NCI-H1092 treated with DMSO at 0.1 percent for 48 hours (cell line): ENCODE measurements at regions not wholly inside any gene's neighbourhood (a gene's known extent, or its start where the extent isn't known, plus 50 kb on each side); places are given as distances from the start of the nearest gene placed in this dataset.

Experiments used
- DNase-seq: peaks from one replicate; lab custom pipeline; 2025; lab: John Stamatoyannopoulos, UW

DNA sequence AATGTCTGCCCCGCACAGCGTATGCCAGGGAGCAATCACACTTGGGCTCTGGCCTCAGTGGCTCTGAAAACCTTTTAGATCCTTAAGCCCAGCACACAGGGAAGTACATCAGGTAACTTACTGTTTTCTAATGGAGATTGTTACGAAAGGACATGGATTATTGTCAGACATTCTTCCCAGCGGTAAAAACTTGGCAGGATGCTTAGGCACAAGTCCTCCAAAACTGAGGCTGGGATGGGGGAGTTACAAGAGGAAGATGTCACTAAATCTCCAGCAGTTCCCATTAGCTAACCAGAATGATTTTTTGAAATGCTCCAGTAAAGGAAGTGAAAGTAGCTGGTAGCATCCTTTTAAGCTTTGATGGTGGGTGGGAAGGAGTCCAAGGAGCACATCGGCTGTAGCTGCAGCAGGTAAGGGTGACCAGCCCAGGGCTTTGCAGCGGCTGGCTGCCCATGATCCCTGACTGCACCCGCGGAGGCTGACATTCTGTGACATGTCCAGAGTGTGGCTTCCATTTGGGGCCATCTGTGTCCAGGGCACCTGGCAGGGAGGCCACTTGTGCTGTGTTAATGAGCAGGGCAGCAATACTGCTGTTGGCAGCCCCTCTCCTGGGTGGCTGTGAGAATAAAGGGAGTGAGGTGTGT, 165.8 kb downstream of the GADD45G start:
- peak; percentile 66 for DNase-seq

DNA sequence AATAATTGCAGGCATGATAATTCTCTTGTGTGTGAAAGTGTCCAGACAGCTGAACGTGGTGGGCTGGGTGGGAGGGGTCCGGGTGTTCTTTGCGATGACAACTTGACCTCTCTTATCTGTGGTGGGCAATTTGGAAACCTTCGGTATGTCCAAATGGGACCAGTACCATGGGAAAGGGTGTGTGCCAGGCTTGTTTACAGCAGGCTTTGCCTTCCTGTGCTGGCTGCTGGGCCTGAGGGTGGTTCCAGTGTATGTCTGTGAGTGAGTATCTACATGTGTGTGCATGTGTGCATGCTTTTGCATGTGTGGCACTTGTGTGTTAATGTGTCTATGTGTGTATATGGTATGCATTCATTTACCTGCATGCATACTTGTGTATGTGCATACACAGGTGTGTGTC, 166.4 kb downstream of the GADD45G start:
- DNase-seq, result no peak

DNA sequence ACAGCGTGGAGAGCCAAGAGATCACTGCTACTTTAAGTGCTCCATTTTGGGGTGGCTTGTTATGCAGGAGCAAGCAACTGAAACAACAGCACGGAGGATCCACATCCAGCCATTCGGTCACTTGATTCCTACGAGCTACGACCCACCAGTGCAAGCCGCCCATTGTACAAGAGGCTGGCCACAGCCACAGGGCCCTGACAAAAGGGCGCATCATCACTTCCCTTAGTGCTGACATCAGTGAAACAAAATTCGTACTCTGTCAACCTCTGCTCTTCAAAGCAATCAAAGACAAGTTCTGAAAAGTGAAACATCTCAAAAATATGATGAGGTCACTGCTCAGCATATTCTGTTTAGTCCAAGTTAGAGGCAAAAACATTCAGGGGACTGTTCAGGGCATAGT, 168.4 kb downstream of the GADD45G start:
- no peak for DNase-seq

DNA sequence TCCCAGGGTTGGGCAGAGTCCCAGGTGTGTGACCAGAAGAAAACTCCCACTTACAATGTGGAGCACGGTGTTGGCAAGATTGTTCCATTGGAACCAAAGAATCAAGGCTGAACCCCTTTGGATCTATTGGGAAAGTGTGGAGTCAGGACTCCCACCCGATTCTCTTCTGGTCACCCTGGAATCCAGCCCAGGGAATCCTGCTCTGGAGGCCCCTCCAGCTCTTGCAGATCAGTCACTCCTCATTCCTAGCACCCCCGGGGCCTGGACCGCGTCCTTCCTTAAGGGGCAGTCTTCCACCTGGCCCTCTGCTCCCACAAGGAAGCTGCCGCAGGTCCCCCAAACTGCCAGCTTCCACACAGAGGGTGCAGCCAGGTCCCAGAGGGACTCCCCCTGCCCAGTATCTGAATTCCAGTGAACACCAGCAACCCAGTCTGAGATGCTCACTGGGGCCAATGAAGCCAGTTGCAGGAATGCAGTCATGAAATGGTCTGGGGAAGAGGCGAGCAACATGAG, 170.1 kb downstream of the GADD45G start:
- DNase-seq, result no peak

DNA sequence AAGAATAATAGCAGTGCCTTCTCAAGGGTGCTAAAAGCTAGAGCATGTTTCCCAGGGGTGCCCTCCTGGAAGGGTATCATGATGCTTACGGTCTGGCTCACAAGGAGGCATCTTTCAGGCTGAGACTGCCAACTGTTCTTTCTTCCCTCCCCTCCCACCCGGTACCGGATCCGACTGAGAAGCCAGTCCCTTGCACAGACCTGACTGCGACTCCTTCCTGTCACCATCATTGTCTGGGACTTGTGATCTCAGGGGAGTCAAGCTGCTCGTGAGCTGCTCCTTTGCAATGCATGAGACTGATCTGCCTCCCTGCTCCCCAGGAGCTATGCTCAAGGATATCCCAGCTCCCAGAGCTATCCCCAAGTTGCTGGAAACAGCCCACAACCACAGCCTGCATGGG, 170.8 kb downstream of the GADD45G start:
- DNase-seq, result no peak

DNA sequence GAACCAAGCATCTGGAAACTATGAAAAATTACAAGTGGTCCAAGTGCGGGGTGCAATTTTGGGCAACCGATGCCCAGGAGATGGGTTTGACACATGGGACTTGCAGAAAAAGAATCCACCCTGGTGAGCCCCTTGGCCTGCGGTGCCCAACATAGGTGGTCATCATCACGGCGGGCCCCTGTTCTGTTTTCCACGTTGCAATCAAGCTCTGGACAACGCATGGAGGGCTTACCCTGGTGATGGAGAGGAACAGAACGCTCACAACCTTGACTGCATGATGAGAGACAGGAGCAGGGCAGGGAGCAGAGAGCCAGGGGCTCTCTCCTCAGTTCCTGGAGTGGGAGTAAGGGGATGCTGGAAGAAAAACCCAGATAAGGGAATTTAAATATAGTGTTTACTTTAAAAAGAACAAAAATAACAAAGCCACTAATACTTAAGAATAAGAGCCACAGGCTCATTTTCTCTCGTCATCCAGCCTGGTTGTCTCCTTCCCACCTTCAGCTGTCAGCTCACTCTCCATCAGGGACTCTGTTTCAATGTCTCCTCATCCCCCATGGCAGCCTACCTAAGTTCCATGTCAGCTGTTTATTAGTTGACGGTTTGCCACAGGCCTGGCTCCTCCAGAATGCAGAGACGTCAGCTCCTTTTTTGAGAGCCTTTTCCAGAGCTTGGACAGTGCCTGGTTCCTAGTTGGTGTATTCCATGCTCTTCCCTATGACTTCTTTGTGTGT, 172.1 kb downstream of the GADD45G start:
- no peak for DNase-seq

DNA sequence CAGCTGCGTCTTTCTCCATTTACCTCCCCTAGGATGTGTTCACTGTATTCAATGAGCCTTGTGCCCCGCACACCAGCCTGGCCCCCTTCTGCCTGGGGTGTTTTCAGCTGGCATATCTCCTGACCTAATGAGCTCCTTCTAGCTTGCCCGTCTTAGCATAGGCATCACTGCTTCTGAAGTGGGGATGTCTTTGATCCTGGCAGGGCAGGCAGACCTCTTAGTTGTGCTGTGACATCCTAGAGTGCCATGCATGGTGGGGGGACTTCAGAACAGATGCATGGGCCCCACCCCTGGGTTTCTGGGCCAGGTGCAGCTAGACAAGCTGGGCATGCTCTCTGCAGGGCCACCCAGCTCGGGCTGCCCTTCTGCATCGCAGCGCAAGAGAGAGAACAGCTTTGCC, 172.7 kb downstream of the GADD45G start:
- DNase-seq, result no peak

DNA sequence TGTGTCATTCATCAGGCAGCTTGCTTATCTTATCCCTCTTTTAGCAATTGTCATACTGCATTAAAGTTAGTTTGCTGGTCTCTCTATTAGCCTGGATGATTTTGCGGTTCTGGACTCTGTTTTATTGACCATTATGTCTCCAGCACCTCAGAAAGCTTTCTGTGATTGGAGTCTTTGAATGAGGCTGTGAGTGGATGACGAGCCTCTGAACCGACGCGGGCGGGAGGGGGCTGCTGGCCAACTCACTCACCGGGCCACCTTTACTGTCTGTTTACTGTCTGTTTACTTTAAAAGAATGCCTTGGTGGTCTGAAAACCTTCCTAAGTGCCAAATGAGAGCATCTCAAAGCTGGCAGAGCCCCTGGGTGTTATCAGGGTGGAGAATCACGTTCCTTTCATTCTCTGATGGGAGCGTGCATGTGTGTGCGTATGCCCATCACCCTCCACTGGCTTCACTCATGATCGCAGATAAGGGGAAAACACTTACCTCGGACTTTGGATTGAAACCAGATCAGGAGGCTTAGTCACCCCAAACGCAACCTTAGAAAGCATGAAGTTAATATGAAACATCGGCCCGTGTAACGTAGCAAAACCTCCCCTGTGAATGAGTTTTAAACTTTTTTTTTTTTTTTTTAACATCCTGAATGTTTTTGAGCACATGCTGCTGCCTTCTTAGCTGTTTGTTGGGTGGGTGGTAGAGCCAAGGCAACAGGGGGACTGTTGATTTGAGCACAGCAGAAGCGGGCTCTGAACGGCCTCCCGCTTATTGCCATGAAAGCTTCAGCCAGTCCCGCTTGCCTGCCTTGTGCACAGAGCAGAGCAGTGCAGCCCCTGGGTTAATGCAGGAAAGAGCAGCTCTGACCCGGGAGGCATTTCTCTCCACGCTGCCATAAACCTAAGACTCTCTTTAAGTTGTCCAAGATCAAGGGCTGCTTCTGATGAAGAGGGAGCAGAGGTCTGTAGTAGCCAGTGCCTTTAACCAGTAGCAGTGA, 173.6 kb downstream of the GADD45G start:
- peak; percentile 16 for DNase-seq

DNA sequence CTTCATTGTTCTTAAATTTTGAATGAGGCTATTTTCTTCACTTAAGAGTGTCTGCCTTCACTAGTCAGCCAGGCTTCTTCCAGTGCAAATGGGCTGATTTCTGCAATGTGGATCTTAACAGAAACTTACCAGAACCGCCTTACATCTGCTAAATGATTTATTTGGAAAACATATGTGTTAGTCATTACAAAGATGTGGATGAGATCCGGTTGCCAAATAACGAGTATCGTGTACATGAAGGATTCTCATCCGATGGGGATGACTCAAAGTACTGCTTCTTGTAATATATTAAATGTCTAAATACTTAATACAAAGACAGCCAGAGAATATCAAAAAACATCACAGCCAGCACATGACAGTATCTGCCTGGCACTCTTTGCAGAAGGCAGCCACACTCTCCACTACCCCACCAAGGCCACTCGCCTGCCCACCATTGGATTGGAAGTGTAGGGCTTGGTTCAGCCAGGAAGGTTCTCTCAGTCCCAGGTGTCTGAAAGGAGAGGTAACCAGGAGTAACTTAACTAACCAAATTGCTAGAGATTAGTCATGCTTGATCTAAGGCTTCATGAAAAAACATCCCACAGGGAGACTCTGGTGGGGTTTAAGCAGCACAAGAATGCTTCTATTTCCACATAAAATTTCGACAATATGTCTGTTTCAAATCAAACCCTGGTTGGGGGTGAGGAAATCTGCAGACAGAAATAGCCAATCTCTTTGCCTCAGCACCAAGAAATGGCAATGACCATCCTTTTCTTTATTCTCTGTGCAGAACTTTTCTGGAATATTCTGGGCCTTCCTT, 174.8 kb downstream of the GADD45G start:
- DNase-seq, result no peak

DNA sequence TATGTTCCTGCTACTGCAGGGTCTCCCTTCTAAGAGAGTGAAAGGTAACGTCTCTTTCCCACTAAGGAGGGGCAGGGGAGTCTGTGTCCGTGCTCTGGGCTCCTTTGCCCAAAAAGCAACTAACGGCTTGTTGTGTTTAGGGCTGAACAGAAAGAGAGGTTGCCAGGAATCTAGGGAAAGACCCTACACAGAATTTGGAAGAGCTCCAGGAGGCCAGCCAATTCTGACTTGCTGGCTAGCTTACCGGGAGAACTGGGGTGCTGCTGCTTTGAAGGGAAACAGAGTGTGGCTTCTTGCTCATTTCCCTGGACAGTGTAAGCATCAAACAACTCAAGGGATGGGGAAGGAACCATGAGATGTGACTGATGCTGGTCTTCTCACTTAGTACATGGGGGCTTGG, 176.1 kb downstream of the GADD45G start:
- DNase-seq, result no peak

DNA sequence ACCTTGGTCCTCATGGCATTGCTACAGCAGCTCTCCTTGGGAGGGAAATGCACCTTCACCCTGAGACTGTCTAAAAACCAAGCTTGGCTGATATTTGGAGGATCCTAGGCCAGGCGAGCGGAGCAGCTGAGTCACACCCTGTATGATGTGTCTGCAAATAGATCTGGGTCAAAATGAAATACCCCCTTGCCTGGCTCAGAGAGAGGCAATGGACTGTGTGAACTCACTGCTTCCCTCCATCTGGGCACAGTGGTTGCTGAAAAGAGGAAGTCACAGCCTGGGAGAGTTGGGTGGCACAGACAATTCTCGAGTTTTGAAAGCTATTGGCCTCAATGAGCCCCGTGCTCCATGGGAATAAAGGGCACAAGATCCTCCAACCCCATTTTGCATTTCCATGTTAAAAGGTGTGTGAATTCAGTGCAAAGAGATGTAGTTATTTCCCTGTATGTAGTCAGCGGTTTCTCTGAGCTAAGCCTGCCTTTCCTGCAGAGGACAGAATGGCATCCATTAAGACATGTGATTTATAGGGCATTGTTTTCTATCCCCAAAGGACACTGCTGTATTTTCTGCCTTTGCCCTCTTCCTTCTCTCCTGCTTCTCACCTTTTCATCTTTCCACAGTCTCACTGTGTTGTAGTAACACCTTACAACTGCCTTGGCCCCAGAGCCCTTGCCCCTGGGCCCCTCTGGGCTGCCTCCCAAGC, 177.2 kb downstream of the GADD45G start:
- DNase-seq, result no peak

DNA sequence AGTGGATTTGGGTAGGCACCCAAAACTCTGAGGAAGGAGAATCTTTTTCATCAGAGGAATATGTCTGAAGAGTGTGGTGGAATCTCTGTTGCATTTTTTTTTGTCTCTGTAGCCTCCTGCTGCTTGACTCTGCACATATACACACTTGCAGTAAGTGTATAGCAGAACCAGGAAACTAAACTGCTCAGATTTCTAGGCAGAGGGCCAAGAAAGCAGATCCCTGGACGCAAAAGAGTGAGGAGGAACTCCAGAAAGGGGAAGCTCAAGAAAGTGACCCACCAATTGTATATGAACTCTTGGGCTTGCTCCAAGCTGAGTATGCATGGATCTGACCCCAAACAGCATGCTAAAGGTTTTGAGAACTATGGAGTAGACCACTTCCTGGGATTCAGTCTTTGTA, 181.8 kb downstream of the GADD45G start:
- DNase-seq, result no peak

DNA sequence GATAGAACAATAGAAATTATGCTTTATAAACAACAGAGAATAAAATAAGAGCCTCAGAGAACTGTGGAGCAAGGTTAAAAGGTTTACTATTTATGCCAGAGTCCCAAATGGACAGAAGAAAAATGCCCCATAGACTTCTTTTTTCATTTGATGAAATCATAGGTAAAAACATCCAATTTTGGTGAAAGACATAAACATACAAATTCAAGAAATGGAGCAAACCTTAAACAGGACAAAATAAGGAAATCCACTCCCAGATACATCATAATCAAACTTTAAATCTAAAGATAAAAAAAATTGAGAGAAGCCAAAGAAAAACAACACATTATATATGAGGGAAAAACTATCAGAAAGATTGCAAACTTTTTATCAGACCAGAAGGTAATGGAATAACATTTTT, 182.8 kb downstream of the GADD45G start:
- no peak for DNase-seq

DNA sequence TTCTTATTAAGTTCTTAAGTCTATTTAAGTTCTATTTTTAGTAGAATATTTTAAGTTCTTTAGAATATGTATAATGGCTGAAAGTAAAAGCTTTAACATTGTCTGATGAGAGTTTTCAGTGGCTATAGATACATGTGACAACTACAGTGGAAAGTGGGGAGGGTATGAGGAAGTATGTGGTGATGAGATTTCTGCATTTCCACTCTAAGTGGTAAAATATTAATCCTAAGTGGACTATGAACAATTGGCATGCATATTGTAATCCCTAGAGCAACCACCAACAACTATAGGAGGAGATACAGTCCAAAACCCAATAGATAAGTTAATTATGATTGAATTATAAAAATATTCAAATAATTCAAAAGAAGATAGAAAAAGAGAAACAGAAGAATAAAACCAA, 183.6 kb downstream of the GADD45G start:
- no peak for DNase-seq

DNA sequence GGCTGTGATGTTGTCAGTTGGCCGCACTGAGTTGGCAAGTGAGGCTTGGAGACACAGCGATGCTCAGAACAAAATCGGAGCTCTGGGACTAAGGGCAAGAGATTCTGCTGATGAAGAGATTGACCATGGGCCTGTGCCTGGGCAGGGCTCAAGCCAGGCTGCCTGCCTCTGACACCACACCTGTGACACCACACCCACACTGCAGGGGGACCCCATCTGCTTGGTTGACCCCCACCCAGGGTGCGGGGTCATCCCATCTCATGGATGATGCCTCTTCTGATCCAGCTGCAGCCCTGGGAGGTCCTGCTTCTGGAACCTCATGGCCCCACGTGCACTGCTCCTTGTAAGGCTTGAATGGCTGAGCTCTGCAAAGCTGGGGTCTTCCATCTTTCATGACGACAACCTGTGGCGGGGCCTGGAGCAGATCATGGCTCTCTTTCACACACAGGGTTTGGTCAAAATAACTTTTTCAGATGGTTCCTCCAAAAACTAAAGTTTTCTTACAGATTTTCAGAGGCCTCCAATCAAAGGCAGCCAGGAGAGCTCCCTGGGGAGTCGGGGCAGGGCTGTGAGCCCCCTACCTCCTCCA, 185.2 kb downstream of the GADD45G start:
- no peak for DNase-seq

DNA sequence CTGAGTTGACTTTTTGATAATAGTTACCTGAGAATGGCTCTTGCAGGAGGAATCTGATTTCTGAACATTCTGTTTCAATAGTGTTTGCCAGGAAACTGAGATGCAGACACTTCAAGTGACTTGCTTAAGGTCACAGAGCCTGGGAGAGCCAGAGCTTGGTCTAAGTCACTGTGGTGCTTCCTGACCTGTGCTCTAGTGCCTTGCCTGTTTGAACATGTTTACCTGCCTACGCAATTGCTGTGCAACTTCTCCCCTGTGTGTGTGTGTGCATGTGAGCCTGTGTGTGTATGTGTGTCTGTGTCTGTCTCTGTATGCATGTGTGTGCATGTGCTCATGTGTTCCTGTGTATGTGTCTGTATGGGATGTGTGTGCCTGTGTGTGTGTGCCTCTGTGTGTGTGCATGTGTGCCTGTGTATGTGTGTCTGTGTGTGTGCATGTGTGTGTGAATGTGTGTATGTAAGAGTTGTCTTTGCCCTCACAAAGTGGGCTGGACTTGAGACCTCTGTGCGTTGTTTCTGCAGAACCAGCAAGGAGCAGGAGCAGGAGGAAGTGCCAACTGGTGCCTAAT, 185.8 kb downstream of the GADD45G start:
- no peak for DNase-seq

DNA sequence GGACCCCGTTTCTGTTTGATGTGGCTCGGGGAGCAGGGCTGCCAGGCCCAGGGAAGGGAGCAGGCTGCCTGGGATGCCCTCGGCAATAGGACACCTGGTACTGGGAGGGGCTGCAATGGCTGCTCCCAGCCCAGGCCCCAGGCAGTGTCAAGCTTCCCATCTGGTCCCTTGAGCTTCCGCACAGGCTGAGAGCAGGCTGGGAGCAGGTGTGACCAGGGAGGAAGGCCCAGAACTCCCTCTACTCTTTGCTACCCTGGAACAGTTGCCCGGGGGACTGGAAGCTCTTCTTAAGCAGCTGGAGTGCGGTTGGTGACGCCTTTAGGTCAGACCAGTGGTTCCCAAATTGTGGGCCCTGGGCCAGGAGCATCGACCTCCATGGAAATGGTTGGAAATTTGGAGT, 186.9 kb downstream of the GADD45G start:
- peak; percentile 5 for DNase-seq

DNA sequence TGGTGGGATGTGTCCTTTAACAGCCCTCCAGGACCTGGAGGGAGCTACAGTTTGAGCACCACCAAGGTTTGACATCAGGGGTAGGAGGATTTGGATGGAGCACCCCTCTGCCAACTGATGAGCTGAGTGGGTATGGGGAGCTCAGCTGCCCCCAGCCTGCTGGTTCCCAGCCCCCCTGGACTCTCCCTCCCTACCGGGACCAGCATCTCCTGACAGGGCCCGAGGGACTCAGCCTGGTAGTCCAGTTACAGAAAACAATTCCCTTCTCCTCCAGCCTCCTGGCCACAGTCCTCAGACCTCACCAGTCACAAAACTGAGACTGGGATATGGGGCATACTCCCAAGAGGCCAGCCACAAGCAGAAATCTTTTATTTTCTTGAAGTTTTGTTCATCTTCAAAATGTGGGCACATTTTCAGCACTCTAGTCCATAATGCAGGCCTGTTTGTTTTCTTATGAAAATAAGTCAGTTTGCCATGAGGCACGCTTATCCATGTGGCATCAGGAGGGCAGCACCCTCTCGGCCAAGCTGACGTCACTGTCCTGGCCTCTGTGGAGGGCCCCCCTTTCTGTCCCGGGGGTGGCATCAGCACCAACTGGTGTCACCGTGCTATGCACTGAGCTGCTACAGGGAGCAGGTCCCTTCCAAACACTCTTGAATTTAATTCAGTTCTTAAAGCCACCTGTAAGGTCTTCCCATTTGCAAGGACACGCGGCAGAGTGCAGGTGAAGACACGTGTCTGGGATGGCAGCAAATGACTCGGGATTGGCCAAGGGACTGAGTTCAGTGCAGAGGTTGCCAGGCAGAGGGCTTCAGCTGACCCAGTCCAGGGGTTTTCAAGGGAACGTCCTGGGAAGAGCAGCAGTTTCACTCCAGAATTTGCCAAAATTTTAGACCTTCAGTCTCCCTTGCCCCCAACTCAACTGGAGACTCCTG, 187.6 kb downstream of the GADD45G start:
- DNase-seq, result no peak

DNA sequence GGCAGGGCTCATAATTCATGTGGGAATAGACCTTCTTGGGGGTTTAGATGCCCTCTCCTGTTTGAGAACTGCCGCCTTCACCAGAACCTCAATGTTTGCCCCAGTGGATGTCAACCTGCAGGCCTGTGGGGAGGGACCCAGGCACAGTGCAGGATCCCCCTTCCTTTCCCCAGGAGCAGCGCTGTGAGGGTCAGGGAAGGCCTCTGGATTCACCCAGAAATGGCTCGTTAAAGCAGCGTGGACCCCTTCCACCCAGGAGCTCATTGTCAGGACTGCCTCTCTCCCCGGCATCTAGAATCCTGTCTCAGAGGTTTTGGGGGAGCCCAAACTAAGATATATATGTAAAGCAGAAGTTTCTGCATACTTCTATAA, 188.3 kb downstream of the GADD45G start:
- no peak for DNase-seq
